Stimulated activated naive CD8-positive, alpha-beta T cell treated with anti-CD3 and anti-CD28 coated beads, Interleukin-15, amount 100 ng/mL, for 72 hours (primary cell): ENCODE measurements at regions not wholly inside any gene's neighbourhood (a gene's known extent, or its start where the extent isn't known, plus 50 kb on each side); places are given as distances from the start of the nearest gene placed in this dataset.
A peak's percentile ranks its signal among the peaks of the same experiment; 100 is the strongest.

ENCODE experiments used
- ATAC-seq: fragments of 150-1000 bp; cut with Tn5 transposase; 2 replicates; pipeline ENCODE4 v1.10.0; 2021; ENCODE audit warnings: mild to moderate bottlenecking, moderate library complexity
- DNase-seq, 2 donors: peaks; one replicate each; pipeline ENCODE4 v3.0.0; 2021 to 2022
- H3K27ac Mint-ChIP-seq, 2 donors: one replicate each; pipeline ENCODE4 v1.8.0; 2022; ENCODE audit warnings: mild to moderate bottlenecking in 2 of 2, mixed read lengths in 2 of 2, moderate library complexity in 2 of 2
- H3K27me3 Mint-ChIP-seq: one replicate; pipeline ENCODE4 v1.8.0; 2022; ENCODE audit warnings: mixed read lengths
- H3K4me1 Mint-ChIP-seq: one replicate; pipeline ENCODE4 v1.8.0; 2022; ENCODE audit warnings: mild to moderate bottlenecking, mixed read lengths
- H3K4me3 Mint-ChIP-seq, 2 donors: one replicate each; pipeline ENCODE4 v1.8.0; 2022; ENCODE audit warnings: mild to moderate bottlenecking in 2 of 2, mixed read lengths in 2 of 2, moderate library complexity in 1 of 2
- H3K9me3 Mint-ChIP-seq, 2 donors: one replicate each; pipeline ENCODE4 v1.8.0; 2022; ENCODE audit warnings: mixed read lengths in 2 of 2

- Mint-ChIP-seq H3K9me3 (peaks cover 7 to 33% of the 10 kb centered on the region in 2 donors), H3K4me3 (no peak overlapping the region), H3K4me1 (no peaks in the 10 kb centered on the region), H3K27ac (no peak overlapping the region), H3K27me3 (peaks cover 8% of the 10 kb centered on the region)
- DNase-seq, result no peak
- no peak for ATAC-seq
Observed at GRCh38 chr10:30256084-30256483, 93.0 kb downstream of the MTPAP start.

GRCh38 chr10:30254926-30255325 lies 94.2 kb downstream of the MTPAP start:
- ATAC-seq (no peak), DNase-seq (no peak)

GRCh38 chr10:30248728-30249127 lies 100.3 kb downstream of the MTPAP start:
- Mint-ChIP-seq H3K4me1 (peaks cover 9% of the 10 kb centered on the region), H3K27me3 (no peaks in the 10 kb centered on the region), H3K9me3 (peaks cover 13 to 15% of the 10 kb centered on the region in 2 donors), H3K4me3 (no peak overlapping the region), H3K27ac (no peak overlapping the region)
- ATAC-seq, result no peak
- DNase-seq, result no peak

More at GRCh38 chr10:30254926-30255325, 94.2 kb downstream of the MTPAP start:
- Mint-ChIP-seq H3K27ac (no peak overlapping the region), H3K9me3 (peaks cover 7 to 33% of the 10 kb centered on the region in 2 donors), H3K4me3 (no peak overlapping the region), H3K27me3 (peaks cover 2% of the 10 kb centered on the region), H3K4me1 (no peaks in the 10 kb centered on the region)

GRCh38 chr10:30247704-30248103 lies 101.4 kb downstream of the MTPAP start:
- H3K27ac Mint-ChIP-seq, result peak overlapping the region in 1 of 2 donors; percentile 91

GRCh38 chr10:30241422-30242110 lies 107.5 kb downstream of the MTPAP start:
- Mint-ChIP-seq H3K27me3 (peaks cover 18% of the 10 kb centered on the region), H3K27ac (no peak overlapping the region), H3K9me3 (no peaks in the 10 kb centered on the region), H3K4me1 (no peaks in the 10 kb centered on the region), H3K4me3 (no peak overlapping the region)
- DNase-seq, result no peak
- no peak for ATAC-seq

More at GRCh38 chr10:30247704-30248103, 101.4 kb downstream of the MTPAP start:
- Mint-ChIP-seq H3K9me3 (peaks cover 9 to 13% of the 10 kb centered on the region in 2 donors), H3K4me3 (peak overlapping the region in 1 of 2 donors; percentile 52), H3K4me1 (peaks cover 9% of the 10 kb centered on the region), H3K27me3 (no peaks in the 10 kb centered on the region)
- ATAC-seq, result no peak
- peak in 1 of 2 donors; percentile 14 for DNase-seq

- no peak overlapping the region for H3K4me3 Mint-ChIP-seq
- peaks cover 30% of the 10 kb centered on the region for H3K27me3 Mint-ChIP-seq
- no peak overlapping the region for H3K27ac Mint-ChIP-seq
- H3K9me3 Mint-ChIP-seq, result no peaks in the 10 kb centered on the region
- no peaks in the 10 kb centered on the region for H3K4me1 Mint-ChIP-seq
- DNase-seq, result no peak
- ATAC-seq, result no peak
Observed at GRCh38 chr10:30238836-30239235, 110.2 kb downstream of the MTPAP start.

GRCh38 chr10:30233186-30233959 lies 115.7 kb downstream of the MTPAP start:
- Mint-ChIP-seq H3K27ac (no peak overlapping the region), H3K4me1 (peaks cover 13% of the 10 kb centered on the region), H3K27me3 (peaks cover 21% of the 10 kb centered on the region), H3K4me3 (no peak overlapping the region), H3K9me3 (no peaks in the 10 kb centered on the region)
- no peak for ATAC-seq
- no peak for DNase-seq

GRCh38 chr10:30231709-30232108 lies 117.4 kb downstream of the MTPAP start:
- Mint-ChIP-seq H3K4me3 (no peak overlapping the region), H3K9me3 (no peaks in the 10 kb centered on the region), H3K27me3 (peaks cover 21% of the 10 kb centered on the region), H3K27ac (no peak overlapping the region), H3K4me1 (peaks cover 13% of the 10 kb centered on the region)
- DNase-seq (no peak), ATAC-seq (no peak)

- peaks cover 21% of the 10 kb centered on the region for H3K27me3 Mint-ChIP-seq
- ATAC-seq, result no peak
- H3K27ac Mint-ChIP-seq, result no peak overlapping the region
- H3K4me1 Mint-ChIP-seq, result peaks cover 13% of the 10 kb centered on the region
- no peak overlapping the region for H3K4me3 Mint-ChIP-seq
- DNase-seq, result no peak
- H3K9me3 Mint-ChIP-seq, result no peaks in the 10 kb centered on the region
Observed at GRCh38 chr10:30231071-30231652, 117.9 kb downstream of the MTPAP start.

- Mint-ChIP-seq H3K9me3 (no peaks in the 10 kb centered on the region), H3K27ac (no peak overlapping the region), H3K27me3 (peaks cover 12% of the 10 kb centered on the region), H3K4me3 (no peak overlapping the region), H3K4me1 (peaks cover 13% of the 10 kb centered on the region)
- no peak for DNase-seq
- no peak for ATAC-seq
Observed at GRCh38 chr10:30229536-30229935, 119.5 kb downstream of the MTPAP start.

GRCh38 chr10:30228417-30229036 lies 120.6 kb downstream of the MTPAP start:
- Mint-ChIP-seq H3K27ac (peak overlapping the region in 1 of 2 donors; percentile 37), H3K4me1 (peaks cover 13% of the 10 kb centered on the region), H3K9me3 (no peaks in the 10 kb centered on the region), H3K4me3 (no peak overlapping the region), H3K27me3 (peaks cover 9% of the 10 kb centered on the region)
- no peak for DNase-seq
- ATAC-seq, result no peak

- no peaks in the 10 kb centered on the region for H3K9me3 Mint-ChIP-seq
- no peak for ATAC-seq
- H3K27me3 Mint-ChIP-seq, result no peaks in the 10 kb centered on the region
- peaks cover 13% of the 10 kb centered on the region for H3K4me1 Mint-ChIP-seq
- no peak overlapping the region for H3K4me3 Mint-ChIP-seq
- DNase-seq, result no peak
- no peak overlapping the region for H3K27ac Mint-ChIP-seq
Observed at GRCh38 chr10:30227481-30227880, 121.6 kb downstream of the MTPAP start.

GRCh38 chr10:30219971-30220751 lies 128.9 kb downstream of the MTPAP start:
- no peaks in the 10 kb centered on the region for H3K9me3 Mint-ChIP-seq
- ATAC-seq, result no peak
- H3K27me3 Mint-ChIP-seq, result peaks cover 42% of the 10 kb centered on the region
- H3K27ac Mint-ChIP-seq, result peak overlapping the region in 1 of 2 donors; percentile 55
- H3K4me3 Mint-ChIP-seq, result peak overlapping the region; percentile 45 to 47
- peaks cover 10% of the 10 kb centered on the region for H3K4me1 Mint-ChIP-seq
- DNase-seq, result no peak

- no peak overlapping the region for H3K4me3 Mint-ChIP-seq
- peaks cover 10% of the 10 kb centered on the region for H3K4me1 Mint-ChIP-seq
- H3K9me3 Mint-ChIP-seq, result no peaks in the 10 kb centered on the region
- DNase-seq (no peak), ATAC-seq (no peak)
- H3K27me3 Mint-ChIP-seq, result peaks cover 51% of the 10 kb centered on the region
- H3K27ac Mint-ChIP-seq, result no peak overlapping the region
Observed at GRCh38 chr10:30216821-30217220, 132.3 kb downstream of the MTPAP start.

GRCh38 chr10:30215623-30216022 lies 133.5 kb downstream of the MTPAP start:
- Mint-ChIP-seq H3K27me3 (peaks cover 44% of the 10 kb centered on the region), H3K4me3 (no peak overlapping the region), H3K9me3 (no peaks in the 10 kb centered on the region), H3K27ac (no peak overlapping the region), H3K4me1 (peaks cover 9% of the 10 kb centered on the region)
- ATAC-seq (no peak), DNase-seq (no peak)
